Liver (tissue), 8 donors: ENCODE measurements at regions not wholly inside any gene's neighbourhood (a gene's known extent, or its start where the extent isn't known, plus 50 kb on each side); places are given as distances from the start of the nearest gene placed in this dataset.

ENCODE experiments used
- DNase-seq: peaks from one replicate; pipeline ENCODE4 v3.0.0-alpha.2; 2017; ENCODE audit warnings: low spot score
- H3K27ac ChIP-seq, 2 donors: one replicate each; pipeline ENCODE4 v1.7.0; 2013; ENCODE audit warnings: inconsistent platforms in 2 of 2, low read length in 2 of 2, control low read depth in 1 of 2, low read depth in 1 of 2, mild to moderate bottlenecking in 1 of 2
- H3K27me3 ChIP-seq, 4 donors: one replicate each; pipeline versions ENCODE4 v1.6.1 to v1.7.0; 2013; ENCODE audit warnings: low read length in 3 of 4, inconsistent platforms in 1 of 4, mild to moderate bottlenecking in 1 of 4, moderate library complexity in 1 of 4; ENCODE audit not compliant: control insufficient read depth in 4 of 4, insufficient read depth in 4 of 4
- H3K36me3 ChIP-seq, 4 donors: one replicate each; pipeline versions ENCODE4 v1.6.1 to v1.7.0; 2013; ENCODE audit warnings: low read length in 3 of 4, mild to moderate bottlenecking in 3 of 4, low read depth in 1 of 4, moderate library complexity in 1 of 4; ENCODE audit not compliant: control insufficient read depth in 4 of 4, insufficient read depth in 3 of 4
- H3K4me1 ChIP-seq, 4 donors: one replicate each; pipeline versions ENCODE4 v1.6.1 to v1.7.0; 2013; ENCODE audit warnings: low read length in 3 of 4, mild to moderate bottlenecking in 3 of 4, moderate library complexity in 1 of 4; ENCODE audit not compliant: control insufficient read depth in 4 of 4, insufficient read depth in 4 of 4
- H3K4me3 ChIP-seq, 3 donors: one replicate each; pipeline versions ENCODE4 v1.6.1 to v1.7.0; 2013; ENCODE audit warnings: low read length in 3 of 3, control low read depth in 1 of 3, low read depth in 1 of 3, mild to moderate bottlenecking in 1 of 3
- H3K9ac ChIP-seq, 2 donors: one replicate each; pipeline ENCODE4 v1.7.0; 2013; ENCODE audit warnings: low read length in 2 of 2, mild to moderate bottlenecking in 2 of 2, moderate library complexity in 2 of 2, control low read depth in 1 of 2, low read depth in 1 of 2
- H3K9me3 ChIP-seq, 4 donors: one replicate each; pipeline versions ENCODE4 v1.6.1 to v1.7.0; 2013; ENCODE audit warnings: low read length in 3 of 4; ENCODE audit not compliant: control insufficient read depth in 4 of 4
- CTCF ChIP-seq: fragments of 150-350 bp; IDR thresholded peaks from 2 replicates; pipeline ENCODE4 v1.5.1; 2017; ENCODE audit warnings: improper control_type of control experiment, low read depth, low read length; ENCODE audit not compliant: missing input control
- EGR1 ChIP-seq, 2 donors: IDR thresholded peaks; 2 replicates each; pipeline ENCODE4 v1.6.1; 2016 to 2018; ENCODE audit warnings: antibody characterized with exemption in 2 of 2, low read depth in 2 of 2
- FOXA1 ChIP-seq: IDR thresholded peaks from 2 replicates; pipeline ENCODE4 v1.6.1; 2016; ENCODE audit warnings: antibody characterized with exemption
- FOXA2 ChIP-seq: IDR thresholded peaks from 2 replicates; pipeline ENCODE4 v1.6.1; 2016; ENCODE audit warnings: antibody characterized with exemption
- GABPA ChIP-seq, 2 donors: IDR thresholded peaks in 1 of 2; conservative IDR thresholded peaks in 1 of 2; 2 replicates each; pipeline ENCODE4 v1.6.1; 2016; ENCODE audit warnings: antibody characterized with exemption in 2 of 2, mild to moderate bottlenecking in 1 of 2, moderate library complexity in 1 of 2
- HNF4A ChIP-seq, 2 donors: conservative IDR thresholded peaks; 2 replicates each; pipeline ENCODE4 v1.6.1; 2016; ENCODE audit warnings: antibody characterized with exemption in 2 of 2, mild to moderate bottlenecking in 2 of 2
- HNF4G ChIP-seq: IDR thresholded peaks from 2 replicates; pipeline ENCODE4 v1.6.1; 2016; ENCODE audit warnings: antibody characterized with exemption
- JUND ChIP-seq, 2 donors: IDR thresholded peaks; 2 replicates each; pipeline ENCODE4 v1.6.1; 2016; ENCODE audit warnings: antibody characterized with exemption in 2 of 2
- NR2F2 ChIP-seq: IDR thresholded peaks from 2 replicates; pipeline ENCODE4 v1.6.1; 2016; ENCODE audit warnings: antibody characterized with exemption
- RAD21 ChIP-seq, 2 donors: IDR thresholded peaks; 2 replicates each; pipeline ENCODE4 v1.6.1; 2016; ENCODE audit warnings: antibody characterized with exemption in 2 of 2, mild to moderate bottlenecking in 2 of 2
- REST ChIP-seq: IDR thresholded peaks from 2 replicates; pipeline ENCODE4 v1.6.1; 2016; ENCODE audit warnings: antibody characterized with exemption, mild to moderate bottlenecking
- RXRA ChIP-seq, 2 donors: IDR thresholded peaks; 2 replicates each; pipeline ENCODE4 v1.6.1; 2017 to 2018; ENCODE audit warnings: antibody characterized with exemption in 2 of 2, mild to moderate bottlenecking in 1 of 2
- SP1 ChIP-seq: IDR thresholded peaks from 2 replicates; pipeline ENCODE4 v1.6.1; 2018; ENCODE audit warnings: antibody characterized with exemption, mild to moderate bottlenecking
- TAF1 ChIP-seq: conservative IDR thresholded peaks from 2 replicates; pipeline ENCODE4 v1.6.1; 2016; ENCODE audit warnings: antibody characterized with exemption, mild to moderate bottlenecking
- YY1 ChIP-seq: IDR thresholded peaks from 2 replicates; pipeline ENCODE4 v1.6.1; 2016; ENCODE audit warnings: antibody characterized with exemption, mild to moderate bottlenecking
- ZBTB33 ChIP-seq: IDR thresholded peaks from 2 replicates; pipeline ENCODE4 v1.6.1; 2016; ENCODE audit warnings: antibody characterized with exemption
- WGBS: extraction: QIAGEN DNeasy Blood & Tissue Kit; methylation state at CpG from one replicate; pipeline ENCODE4 v1.1.7; 2013; 5-methylcytosine and 5-hydroxymethylcytosine counted together
- TF ChIP-seq, protein P1 (sequence below): IDR thresholded peaks from 2 replicates; pipeline ENCODE4 v1.6.1; 2016; ENCODE audit warnings: antibody characterized with exemption
- TF ChIP-seq, protein P2 (sequence below): IDR thresholded peaks from 2 replicates; pipeline ENCODE4 v1.6.1; 2016; ENCODE audit warnings: antibody characterized with exemption
- donor health status: healthy.
- donor health status: healthy.
- donor health status: healthy.
- donor health status: healthy.
- donor health status: healthy.

- Histone ChIP-seq H3K9me3 (no peaks in the 10 kb centered on the region), H3K36me3 (no peaks in the 10 kb centered on the region), H3K27me3 (peaks cover 0 to 2% (median 0%) of the 10 kb centered on the region in 4 donors), H3K4me1 (peaks cover 0 to 5% (median 0%) of the 10 kb centered on the region in 4 donors), H3K27ac (no peak overlapping the region), H3K4me3 (no peak overlapping the region), H3K9ac (no peak overlapping the region)
- DNase-seq: no peak
- WGBS: 96% methylated on average over 8 of the region's 8 CpGs
- TF ChIP-seq RXRA (IDR thresholded peaks at IDR 0.05) (no peak), RAD21 (IDR thresholded peaks at IDR 0.05) (no peak), NR2F2 (no peak), FOXA2 (no peak), ZBTB33 (no peak), EGR1 (IDR thresholded peaks at IDR 0.05; ENCODE audit: low read depth in 2 of 2) (no peak), FOXA1 (no peak), HNF4G (no peak), TAF1 (no peak), YY1 (no peak), REST (no peak), JUND (IDR thresholded peaks at IDR 0.05) (no peak), HNF4A (conservative IDR thresholded peaks at IDR 0.05) (no peak), SP1 (no peak), CTCF (no peak), GABPA (IDR thresholded peaks at IDR 0.05 in 1 of 2, conservative IDR thresholded peaks at IDR 0.05 in 1 of 2) (no peak)
- TF ChIP-seq, protein P1, sequence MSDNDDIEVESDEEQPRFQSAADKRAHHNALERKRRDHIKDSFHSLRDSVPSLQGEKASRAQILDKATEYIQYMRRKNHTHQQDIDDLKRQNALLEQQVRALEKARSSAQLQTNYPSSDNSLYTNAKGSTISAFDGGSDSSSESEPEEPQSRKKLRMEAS: no peak
- TF ChIP-seq, protein P2, sequence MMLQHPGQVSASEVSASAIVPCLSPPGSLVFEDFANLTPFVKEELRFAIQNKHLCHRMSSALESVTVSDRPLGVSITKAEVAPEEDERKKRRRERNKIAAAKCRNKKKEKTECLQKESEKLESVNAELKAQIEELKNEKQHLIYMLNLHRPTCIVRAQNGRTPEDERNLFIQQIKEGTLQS: no peak
Measured at GRCh38 chr22:27148886-27149470, 491.6 kb downstream of the MIAT start.
